Mucosa of gallbladder (tissue), 1 donor: ENCODE measurements at regions not wholly inside any gene's neighbourhood (a gene's known extent, or its start where the extent isn't known, plus 50 kb on each side); places are given as distances from the start of the nearest gene placed in this dataset.

Experiments
- DNase-seq: peaks from one replicate; pipeline ENCODE4 v3.0.0-alpha.2; 2020; ENCODE audit warnings: low spot score
- donor health status: DM: no; HTN: no; CAD: no.

GRCh38 chr6:40268166-40268565, 319.0 kb downstream of the LRFN2 start:
- DNase-seq: no peak

- no peak for DNase-seq
Measured at GRCh38 chr6:40265615-40266014, 321.5 kb downstream of the LRFN2 start.

- DNase-seq: no peak
Measured at GRCh38 chr6:40263970-40264369, 323.2 kb downstream of the LRFN2 start.

- DNase-seq: no peak
Measured at GRCh38 chr6:40262363-40262762, 324.8 kb downstream of the LRFN2 start.

DNA sequence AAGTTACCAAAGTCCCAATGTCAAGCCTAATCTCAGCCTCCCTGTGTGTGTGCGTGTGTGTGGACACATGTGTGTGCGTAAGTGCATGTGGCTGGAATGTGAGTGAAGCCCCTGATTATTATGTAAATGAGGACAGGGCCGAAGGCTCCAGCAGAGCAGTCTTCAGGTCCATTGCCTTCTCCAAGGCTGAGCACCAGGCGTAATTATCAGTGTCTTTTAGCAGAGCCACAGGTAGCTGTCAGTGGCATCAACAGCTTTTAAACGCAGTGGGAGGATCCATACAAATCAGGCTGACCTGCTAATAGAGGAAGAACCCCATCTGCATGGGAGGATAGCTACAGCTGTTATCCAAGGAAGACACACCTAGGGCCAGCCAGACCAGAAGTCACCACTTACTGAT, 324.3 kb upstream of the MOCS1 start:
- no peak for DNase-seq

GRCh38 chr6:40256831-40257230, 322.6 kb upstream of the MOCS1 start:
- no peak for DNase-seq

DNA sequence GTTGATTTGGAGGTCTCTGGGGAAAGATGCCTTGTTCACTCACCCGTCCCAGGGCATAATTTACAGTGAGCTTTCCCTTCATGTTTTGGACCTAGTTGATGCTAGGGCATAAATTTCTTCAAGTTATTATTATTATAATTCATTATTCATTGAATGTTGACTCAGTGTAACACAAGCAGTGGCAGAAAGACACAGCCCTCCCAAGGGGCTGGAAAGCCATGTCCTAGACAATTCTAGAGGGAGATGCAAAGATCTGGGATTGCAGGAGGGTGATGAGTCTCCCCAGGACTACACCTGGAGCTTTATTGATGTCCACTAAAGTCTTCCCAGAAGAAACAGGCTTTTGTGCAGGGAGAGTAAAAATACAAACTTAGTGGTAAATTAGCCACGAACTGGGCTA, 322.0 kb upstream of the MOCS1 start:
- DNase-seq: no peak

GRCh38 chr6:40253420-40253819, 319.2 kb upstream of the MOCS1 start:
- no peak for DNase-seq

- DNase-seq: no peak
Measured at GRCh38 chr6:40252531-40253258, 318.4 kb upstream of the MOCS1 start.

GRCh38 chr6:40251637-40252300, 317.5 kb upstream of the MOCS1 start:
- no peak for DNase-seq

GRCh38 chr6:40249935-40250334, 315.7 kb upstream of the MOCS1 start:
- no peak for DNase-seq

DNA sequence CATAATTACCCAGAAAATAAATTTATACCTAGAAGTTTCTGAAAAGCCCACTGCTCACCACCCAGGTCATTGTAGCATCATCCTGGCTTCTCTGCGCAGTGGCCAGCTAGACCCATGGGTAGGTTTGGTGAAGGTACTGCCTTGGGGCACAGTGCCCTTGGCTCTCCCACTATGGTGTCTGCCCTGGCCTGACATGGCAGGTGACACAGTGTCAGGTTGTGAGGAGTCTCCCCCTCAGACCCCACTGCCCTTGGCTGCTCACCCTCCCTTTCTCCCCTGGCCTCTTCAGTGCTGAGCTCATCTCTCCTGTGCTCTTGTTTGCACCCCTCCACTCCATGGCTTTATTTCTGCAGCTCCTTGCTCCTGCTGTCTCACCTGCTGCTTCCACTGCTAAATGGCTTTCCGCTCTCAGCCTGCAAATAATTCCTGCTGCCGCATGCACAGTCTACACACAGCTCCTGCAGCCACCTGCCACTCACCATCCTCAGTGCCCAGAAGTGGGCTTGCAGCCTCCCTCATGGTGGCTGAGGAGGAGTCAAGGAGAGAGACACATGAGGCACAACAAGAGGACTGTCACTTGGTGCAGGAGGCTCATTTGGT, 313.4 kb upstream of the MOCS1 start:
- DNase-seq: no peak

DNA sequence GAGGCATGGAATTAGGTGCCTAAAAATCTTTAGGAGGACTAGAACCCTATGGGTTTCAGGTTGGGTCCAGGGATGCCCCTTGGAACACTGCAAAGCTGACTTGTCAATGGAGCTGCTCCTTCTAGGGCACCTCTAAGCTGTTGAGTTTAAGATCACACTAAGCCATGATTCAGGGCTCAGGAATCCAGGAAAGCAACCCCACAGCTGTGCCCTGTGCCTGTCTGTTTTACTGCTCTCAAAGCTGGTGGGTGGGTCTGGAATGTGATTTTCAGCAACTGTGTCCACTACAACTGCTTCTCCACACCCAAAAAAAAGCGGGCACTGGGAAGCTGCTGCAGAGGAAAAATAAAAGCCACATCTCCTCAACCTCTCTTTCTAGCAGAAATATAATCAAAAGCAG, 310.4 kb upstream of the MOCS1 start:
- DNase-seq: no peak

GRCh38 chr6:40232698-40233097, 298.4 kb upstream of the MOCS1 start:
- no peak for DNase-seq

DNA sequence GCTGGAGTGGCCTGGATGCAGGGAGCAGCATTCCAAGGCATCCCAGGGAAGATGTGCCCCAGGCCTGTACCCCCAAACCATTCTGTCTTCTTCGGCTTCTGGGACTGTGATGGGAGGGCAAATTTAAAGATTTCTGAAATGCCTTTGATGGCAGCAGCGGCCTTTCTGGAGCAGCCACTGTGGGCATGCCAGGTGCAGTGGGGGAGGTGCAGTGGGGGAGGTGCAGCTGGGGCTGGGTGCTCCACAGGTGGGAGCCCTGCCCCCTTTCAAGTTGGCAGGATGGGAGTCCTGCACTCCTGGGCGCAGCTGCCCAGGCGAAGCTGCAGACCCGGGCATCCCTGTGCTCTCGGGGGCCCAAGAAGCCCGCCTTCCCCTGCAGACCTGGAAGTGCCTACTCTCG, 293.5 kb upstream of the MOCS1 start:
- DNase-seq: no peak

DNA sequence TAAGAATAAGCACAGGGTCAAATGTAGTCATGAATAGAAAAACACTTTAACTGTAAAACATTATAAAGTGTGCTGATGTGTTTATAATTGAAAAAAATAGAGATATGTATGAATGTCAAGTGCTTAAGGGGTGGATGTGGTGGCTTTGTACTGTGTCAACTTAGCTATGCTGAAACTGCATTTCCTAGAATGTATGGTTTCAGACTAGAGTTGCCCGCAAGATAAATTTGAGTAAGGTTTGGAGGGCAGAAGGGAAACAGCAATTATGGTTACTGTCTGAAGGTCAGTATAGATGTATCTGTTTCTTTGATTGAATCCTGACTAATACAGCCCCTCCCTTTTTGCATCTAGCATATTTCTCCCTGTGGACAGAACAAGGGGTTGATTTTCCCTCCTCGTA, 288.1 kb upstream of the MOCS1 start:
- DNase-seq: no peak

GRCh38 chr6:40219799-40220198, 285.5 kb upstream of the MOCS1 start:
- DNase-seq: no peak

DNA sequence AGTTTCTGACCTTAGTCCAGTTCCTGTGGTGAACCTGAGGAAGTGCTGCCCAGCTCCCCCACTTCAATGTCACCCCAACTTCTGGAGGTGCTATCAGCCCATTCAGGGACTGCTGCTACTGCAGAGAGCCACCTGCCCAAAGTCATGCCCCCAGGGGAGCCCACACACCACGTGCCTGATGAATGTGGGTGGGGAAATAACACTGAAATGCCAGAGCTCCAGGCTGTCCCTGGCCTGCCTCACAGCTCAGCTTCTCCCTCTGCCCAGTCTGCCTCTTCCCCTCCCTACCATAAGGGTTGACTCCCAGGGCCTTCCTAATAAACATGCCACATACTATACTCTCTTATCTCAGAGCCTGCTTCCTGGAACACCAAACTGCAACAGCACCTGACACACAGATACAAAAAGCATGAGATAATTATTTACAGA, 276.4 kb upstream of the MOCS1 start:
- DNase-seq: peak; percentile 14

GRCh38 chr6:40205801-40206200, 271.5 kb upstream of the MOCS1 start:
- DNase-seq: no peak

GRCh38 chr6:40205004-40205403, 270.7 kb upstream of the MOCS1 start:
- DNase-seq: no peak

DNA sequence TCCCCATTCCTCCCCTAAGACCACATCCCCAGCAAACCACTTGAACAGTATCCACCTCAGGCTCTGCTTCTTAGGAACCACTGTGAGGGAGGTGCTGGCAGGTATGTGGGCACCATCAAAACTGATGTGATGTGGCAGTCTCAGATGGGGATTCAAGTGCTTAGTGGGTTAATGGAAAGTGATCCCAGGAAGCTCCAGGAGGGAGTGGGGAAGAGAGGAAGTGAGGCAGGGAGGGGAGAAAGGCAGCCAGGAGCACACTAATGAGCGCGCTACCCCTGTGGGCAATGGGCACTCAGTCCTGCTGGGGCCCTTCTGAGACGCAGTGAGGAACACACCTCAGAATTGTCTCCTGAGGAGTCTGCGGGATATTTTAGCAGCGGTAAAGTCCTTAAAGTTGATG, 263.1 kb upstream of the MOCS1 start:
- no peak for DNase-seq

DNA sequence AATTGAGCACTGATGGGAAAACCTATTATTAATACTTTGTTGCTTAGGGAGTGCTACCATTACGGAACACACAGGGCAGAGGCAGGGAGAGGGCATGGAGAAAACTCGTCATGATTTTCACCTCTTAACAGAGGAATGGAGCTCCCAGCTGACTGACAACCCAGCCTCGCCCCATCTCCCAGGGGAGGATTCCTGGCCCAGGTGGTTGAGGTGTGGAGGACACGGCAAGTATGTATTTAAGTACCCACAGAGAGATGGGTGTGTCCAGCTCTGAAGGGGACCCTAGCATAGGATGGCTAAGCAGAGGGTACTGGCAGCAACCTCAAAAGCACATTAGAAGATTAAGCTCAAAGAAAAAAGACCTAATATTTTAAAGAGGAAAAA, 261.9 kb upstream of the MOCS1 start:
- no peak for DNase-seq

GRCh38 chr6:40195428-40196134, 261.3 kb upstream of the MOCS1 start:
- DNase-seq: no peak
